ENCODE measurements at regions not wholly inside any gene's neighbourhood (a gene's known extent, or its start where the extent isn't known, plus 50 kb on each side); places are given as distances from the start of the nearest gene placed in this dataset.

- TF ChIP-seq CTCF (IDR thresholded peaks at IDR 0.05) (no peak), POLR2A (IDR thresholded peaks at IDR 0.05) (no peak)
These were observed 459.5 kb upstream of the GOT2 start for GRCh38 chr16:59193637-59194036.

Data from testis (tissue), 2 donors.